GM21786 (cell line): ENCODE measurements at regions not wholly inside any gene's neighbourhood (a gene's known extent, or its start where the extent isn't known, plus 50 kb on each side); places are given as distances from the start of the nearest gene placed in this dataset.

Source experiments
- ATAC-seq: cut with Tn5 transposase; IDR thresholded peaks from one replicate; pipeline ENCODE4 v1.9.1; 2021; ENCODE audit not compliant: unreplicated experiment

GRCh38 chr20:39309458-39309857, 347.3 kb downstream of the DHX35 start:
- ATAC-seq, result no peak

DNA sequence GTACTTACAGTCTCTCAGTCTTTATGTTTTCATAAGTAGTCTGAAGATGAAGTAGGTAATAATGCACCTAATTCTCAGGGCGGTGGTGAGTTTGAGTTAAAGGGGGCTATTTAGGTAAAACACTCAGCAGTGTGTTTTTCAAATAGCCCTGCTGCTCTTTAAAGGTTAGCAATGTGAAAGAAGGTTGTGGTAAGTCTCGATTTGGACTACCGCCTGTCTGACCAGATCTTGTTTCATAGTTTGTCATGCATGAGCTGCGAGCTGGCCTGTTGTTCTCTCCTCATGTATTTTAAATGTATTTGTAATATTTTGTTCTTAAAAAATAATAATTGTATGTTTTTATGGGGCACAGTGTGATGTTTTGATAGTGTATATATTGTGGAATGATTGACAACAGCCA, 340.2 kb downstream of the DHX35 start:
- no peak for ATAC-seq

- no peak for ATAC-seq
Observed at GRCh38 chr20:39299783-39300182, 337.6 kb downstream of the DHX35 start.

GRCh38 chr20:39298571-39299506, 336.7 kb downstream of the DHX35 start:
- ATAC-seq, result no peak

DNA sequence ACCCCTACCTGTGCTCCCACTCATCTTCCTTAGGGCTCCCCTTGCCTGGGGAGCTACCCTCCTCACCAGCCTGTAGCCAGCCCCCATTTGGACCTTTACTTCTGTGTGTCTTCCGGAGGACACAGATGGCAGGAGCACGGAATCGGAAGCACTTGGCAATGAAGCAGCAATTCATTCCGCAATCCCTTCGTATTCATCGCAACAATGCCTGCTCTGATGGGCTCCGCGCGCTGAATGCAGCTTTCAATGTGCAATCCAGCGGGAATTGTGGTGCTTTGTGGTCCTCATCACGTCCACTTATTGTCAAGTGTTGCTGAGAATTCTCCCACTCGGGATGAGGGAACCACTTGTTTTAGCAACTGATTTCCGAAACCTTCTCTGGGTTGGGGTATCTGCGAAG, 336.0 kb downstream of the DHX35 start:
- no peak for ATAC-seq

DNA sequence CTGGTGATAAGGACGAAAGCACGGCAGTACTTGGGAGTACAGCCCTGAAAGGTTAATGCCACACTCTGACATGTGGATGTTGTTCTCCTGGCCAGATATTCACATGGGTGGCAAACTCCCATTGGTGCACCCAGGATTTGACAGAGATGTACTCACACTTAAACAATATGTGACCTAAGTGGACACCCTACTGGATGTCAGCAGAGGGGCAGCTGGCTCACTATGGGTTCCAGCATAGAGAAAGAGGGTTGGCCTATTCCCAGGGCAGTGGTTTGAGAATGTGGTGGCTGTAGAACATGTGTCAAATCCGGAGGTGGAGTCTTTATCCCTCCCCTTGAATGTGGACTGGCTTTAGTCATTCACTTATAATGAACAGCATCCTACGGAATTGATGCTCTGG, 333.2 kb downstream of the DHX35 start:
- ATAC-seq, result no peak

GRCh38 chr20:39294137-39294725, 332.1 kb downstream of the DHX35 start:
- no peak for ATAC-seq

- ATAC-seq, result no peak
Observed at GRCh38 chr20:39292193-39292736, 330.1 kb downstream of the DHX35 start.

DNA sequence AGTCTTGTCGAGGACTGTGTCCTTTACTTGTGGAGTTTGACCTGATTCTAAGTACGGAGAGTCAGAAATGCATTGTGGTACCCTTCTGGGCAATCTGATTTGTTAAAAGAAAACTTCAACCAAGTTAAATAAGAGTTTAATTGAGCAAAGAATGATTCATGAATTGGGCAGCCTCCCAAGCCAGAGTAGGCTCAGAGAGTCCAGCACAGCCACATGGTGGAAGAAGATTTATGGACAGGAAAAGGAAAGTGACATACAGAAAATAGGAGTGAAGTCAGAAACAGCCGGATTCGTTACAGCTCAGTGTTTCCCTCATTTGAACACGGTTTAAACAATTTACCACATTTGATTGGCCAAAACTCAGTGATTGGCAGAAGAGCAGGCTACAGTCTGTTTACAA, 329.2 kb downstream of the DHX35 start:
- no peak for ATAC-seq

DNA sequence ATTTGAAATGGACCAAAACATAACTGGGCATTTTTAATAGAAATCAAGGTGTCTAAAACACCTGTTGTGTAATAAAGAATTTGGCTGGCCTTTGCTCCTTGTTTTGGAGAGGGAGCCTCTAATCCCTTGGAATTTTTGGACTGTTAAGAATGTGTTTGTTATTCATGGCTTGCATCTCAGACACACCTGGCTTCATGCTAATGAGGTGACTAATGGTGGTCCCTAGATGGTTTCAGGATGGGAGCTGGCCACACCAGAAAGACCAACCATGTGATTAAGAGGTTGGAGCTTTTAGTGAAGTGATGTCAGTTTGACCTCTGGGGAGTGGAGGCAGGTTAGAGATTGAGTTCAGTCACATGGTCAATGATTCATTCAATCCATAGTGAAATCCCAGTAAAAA, 328.4 kb downstream of the DHX35 start:
- no peak for ATAC-seq

DNA sequence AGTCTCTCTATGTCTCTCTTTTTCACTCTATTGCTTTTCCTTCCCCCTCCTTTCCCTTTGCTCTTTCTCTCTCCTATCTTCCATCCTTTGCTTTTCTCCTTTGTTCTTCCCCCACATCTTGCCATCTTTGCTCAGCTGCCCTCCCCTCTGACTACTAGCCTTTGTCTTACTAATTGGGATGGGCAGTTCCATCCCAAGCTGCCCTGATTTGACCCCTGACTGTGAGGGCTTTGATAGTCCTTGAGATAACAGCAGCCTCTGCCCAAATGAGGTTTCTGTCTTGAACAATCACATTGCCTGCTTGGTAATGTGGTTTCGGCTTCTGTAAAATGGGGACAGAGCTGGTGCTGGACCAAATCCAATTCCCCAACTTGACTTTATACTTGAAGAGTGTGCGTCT, 327.7 kb downstream of the DHX35 start:
- ATAC-seq, result no peak

DNA sequence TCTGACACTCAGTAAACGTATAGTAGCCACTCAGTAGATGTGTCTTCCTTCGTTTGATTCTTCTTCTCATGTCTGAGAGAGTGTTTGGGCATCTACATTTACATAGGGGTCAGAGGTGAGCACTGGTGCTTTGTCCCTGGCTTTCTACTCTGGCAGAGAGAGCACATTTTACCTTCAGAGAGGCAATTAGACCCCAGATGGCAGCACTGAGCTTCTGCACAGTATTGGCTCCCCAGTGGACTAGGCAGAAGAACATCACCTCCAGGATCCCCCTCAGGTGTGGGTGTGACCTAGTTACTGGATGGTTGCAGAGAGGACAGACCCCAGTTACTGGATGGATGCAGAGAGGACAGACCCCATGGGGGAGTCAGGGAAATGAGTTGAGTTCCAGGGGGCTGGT, 327.2 kb downstream of the DHX35 start:
- ATAC-seq, result no peak

DNA sequence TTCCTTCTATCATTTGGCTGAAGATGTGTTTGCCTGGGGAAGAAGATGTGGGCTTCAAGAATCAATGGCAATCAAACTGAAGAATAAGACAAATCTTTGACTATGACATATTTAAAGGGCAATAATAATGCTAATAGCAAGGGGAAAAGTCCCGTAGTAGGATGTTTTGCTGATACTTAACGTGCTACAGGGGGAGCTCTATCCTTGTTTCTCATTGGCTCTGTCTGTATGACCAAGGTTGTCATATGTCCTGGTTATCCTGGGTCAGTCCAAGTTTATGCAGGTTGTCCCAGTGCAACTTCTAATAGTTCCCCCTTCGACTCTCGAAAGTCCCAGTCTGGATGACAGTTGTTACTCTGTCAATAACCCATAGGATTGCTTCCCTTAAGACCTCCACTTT, 321.3 kb downstream of the DHX35 start:
- no peak for ATAC-seq

DNA sequence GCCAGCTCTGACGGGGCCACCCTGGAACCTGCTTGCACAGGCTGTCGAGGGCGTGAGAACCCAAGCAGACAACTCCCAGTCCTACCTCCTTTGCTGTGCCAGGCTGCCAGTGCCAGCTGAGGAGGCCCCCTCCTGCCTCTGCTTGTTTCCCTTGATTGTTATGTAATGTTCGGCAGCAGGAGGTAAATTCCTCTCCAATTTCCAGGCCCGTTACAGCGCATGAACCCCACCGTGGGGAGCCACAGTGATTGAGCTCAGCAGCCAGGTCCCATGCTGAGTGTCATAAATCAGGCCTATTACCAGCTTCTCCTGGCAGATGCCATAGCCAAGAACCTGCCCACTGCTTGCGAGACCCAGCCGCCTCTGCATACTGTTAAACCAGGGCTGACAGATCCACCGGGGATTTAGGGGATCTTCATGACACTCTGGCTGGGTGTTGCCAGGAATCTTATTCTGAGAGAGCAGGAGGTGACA, 320.5 kb downstream of the DHX35 start:
- ATAC-seq, result no peak

GRCh38 chr20:39280875-39281274, 318.7 kb downstream of the DHX35 start:
- no peak for ATAC-seq

DNA sequence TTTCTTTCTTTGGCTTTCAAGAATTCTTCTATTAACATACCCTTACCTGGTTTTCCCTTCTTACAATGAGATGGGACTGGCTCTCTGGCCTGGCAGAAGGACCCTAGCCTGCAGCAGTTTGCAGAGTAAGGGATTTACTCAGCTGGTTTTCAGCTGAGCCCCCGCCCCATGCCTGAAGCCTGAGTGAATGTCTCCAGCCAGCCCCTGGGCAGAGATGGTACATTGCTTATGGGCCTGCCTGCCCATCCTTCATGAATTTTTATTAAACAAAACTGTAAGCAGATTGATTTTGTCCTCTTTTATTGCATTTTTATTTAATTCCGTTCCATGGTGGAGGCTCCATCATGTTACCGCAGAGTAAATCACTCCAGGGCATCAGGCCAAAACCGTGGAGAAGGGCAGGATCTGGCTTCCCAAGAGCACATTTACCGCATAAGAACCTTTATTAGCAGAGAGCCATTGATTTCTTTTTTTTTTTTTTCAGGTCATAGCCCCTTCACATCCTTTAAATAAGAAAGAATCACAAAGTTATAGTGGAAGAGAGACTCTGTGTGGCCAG, 316.2 kb downstream of the DHX35 start:
- ATAC-seq, result no peak

DNA sequence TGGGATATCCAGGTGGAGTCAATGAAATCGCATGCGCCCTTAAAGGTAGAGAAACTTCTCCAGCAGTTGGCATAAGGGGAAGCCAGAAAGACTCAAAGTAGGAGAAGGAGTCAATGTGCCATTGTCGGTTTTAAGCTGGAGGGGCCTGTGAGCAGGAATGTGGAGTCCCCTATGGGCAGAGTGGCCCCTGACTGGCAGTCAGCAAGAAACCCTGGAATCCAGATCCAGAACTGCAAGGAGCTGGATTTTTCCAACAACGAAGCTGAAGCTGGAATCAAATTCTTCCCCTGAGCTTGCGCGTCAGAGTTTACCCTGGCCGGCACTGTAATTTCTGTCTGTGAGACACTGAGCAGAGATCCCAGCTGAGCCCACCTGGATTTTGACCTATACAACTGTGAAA, 315.0 kb downstream of the DHX35 start:
- ATAC-seq, result no peak

DNA sequence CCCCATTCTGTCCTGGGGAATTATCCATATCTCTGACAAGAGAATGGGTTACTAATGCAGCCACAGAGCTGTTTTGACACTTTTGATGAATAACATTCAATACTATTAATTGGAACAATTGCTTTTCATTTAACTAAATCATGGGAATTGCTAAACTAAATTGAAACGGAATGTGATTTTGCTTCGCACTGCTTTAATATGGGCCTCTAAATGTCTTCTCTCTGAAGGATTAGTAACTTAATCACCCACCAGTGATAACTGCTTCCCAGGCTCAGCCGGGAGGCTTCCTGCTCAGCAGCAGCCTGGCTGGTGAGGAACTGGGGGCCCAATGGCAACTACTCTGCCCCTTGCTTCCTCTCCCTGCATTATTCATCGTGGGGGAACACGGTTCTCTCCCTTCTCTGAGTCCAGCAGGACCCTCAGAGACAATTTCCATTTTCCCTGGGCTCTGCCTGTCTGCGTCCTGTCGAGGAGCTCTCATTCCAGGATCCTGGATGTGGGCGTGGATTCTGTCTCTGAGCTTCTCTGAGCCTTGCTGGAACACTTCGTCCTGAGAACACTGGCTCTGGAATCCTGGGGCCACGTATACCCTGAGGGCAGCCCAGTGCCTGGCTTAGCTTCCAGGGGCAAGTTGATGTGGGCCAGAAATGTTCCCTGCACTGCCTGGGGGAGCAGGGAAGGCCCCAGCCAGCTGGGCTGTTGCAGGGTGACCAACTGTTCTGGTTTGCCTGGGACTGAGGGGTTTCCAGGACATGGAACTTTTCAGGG, 308.9 kb downstream of the DHX35 start:
- ATAC-seq, result no peak

GRCh38 chr20:39269493-39270217, 307.5 kb downstream of the DHX35 start:
- ATAC-seq, result no peak

DNA sequence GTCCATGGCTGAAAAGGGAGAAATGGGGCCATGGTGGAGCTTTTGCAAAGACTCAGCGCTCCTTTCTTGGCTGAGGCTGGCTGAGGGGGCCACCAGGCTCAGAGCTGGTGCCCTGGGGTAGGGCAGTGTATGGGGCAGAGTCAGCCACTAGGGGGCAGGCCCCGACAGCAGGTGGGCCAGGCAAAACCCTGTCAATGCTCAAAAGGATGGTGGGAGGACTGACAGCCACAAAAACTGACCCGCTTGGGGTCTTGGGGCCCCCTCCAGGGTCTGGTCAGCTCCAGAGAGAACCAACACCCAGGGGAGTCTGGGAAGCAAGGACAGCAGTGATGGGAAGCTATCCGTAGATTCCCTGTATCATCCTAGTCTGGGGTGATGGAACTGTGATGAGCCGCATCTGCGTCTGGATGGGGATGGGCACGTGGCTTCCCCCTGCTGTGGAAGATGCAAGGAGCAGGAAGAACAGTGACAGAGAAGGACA, 306.9 kb downstream of the DHX35 start:
- ATAC-seq, result no peak
